ENCODE measurements at regions not wholly inside any gene's neighbourhood (a gene's known extent, or its start where the extent isn't known, plus 50 kb on each side); places are given as distances from the start of the nearest gene placed in this dataset.

- no peaks in the 10 kb centered on the region for H3K36me3 ChIP-seq (ENCODE audit: control insufficient read depth in 3 of 3, insufficient read depth in 2 of 3, low read depth in 1 of 3, low read length in 3 of 3)
- no peak for FAIRE-seq
- DNase-seq: no peak
- no peak overlapping the region for H3K27ac ChIP-seq (ENCODE audit: low read depth in 1 of 3, low read length in 2 of 3)
- H3K4me1 ChIP-seq (ENCODE audit: control insufficient read depth in 3 of 3, insufficient read depth in 2 of 3, low read depth in 1 of 3, low read length in 2 of 3): no peaks in the 10 kb centered on the region
- 69 to 86% (median 81%) methylated on average over 4 of the region's 4 CpGs for WGBS, 3 donors
- H3K27me3 ChIP-seq (ENCODE audit: control insufficient read depth in 3 of 3, insufficient read depth in 3 of 3, low read length in 3 of 3): no peaks in the 10 kb centered on the region
- no peak overlapping the region for H3K4me3 ChIP-seq (ENCODE audit: low read depth in 1 of 3, low read length in 3 of 3)
- no peaks in the 10 kb centered on the region for H3K9me3 ChIP-seq (ENCODE audit: control insufficient read depth in 2 of 2, insufficient read depth in 1 of 2, low read depth in 1 of 2, low read length in 1 of 2)
Observed at GRCh38 chr5:74152136-74152535, 488.4 kb downstream of the ENC1 start.

GRCh38 chr5:74149395-74149794 lies 491.1 kb downstream of the ENC1 start:
- FAIRE-seq: no peak
- Histone ChIP-seq H3K9me3 (ENCODE audit: control insufficient read depth in 2 of 2, insufficient read depth in 1 of 2, low read depth in 1 of 2, low read length in 1 of 2) (no peaks in the 10 kb centered on the region), H3K4me1 (ENCODE audit: control insufficient read depth in 3 of 3, insufficient read depth in 2 of 3, low read depth in 1 of 3, low read length in 2 of 3) (no peaks in the 10 kb centered on the region), H3K4me3 (ENCODE audit: low read depth in 1 of 3, low read length in 3 of 3) (no peak overlapping the region), H3K27me3 (ENCODE audit: control insufficient read depth in 3 of 3, insufficient read depth in 3 of 3, low read length in 3 of 3) (no peaks in the 10 kb centered on the region), H3K27ac (ENCODE audit: low read depth in 1 of 3, low read length in 2 of 3) (no peak overlapping the region), H3K36me3 (ENCODE audit: control insufficient read depth in 3 of 3, insufficient read depth in 2 of 3, low read depth in 1 of 3, low read length in 3 of 3) (no peaks in the 10 kb centered on the region)
- DNase-seq: no peak
- 37 to 68% (median 56%) methylated on average over 3 of the region's 3 CpGs for WGBS, 3 donors

GRCh38 chr5:74148321-74148720 lies 492.2 kb downstream of the ENC1 start:
- no peak for DNase-seq
- Histone ChIP-seq H3K27me3 (ENCODE audit: control insufficient read depth in 3 of 3, insufficient read depth in 3 of 3, low read length in 3 of 3) (no peaks in the 10 kb centered on the region), H3K4me1 (ENCODE audit: control insufficient read depth in 3 of 3, insufficient read depth in 2 of 3, low read depth in 1 of 3, low read length in 2 of 3) (no peaks in the 10 kb centered on the region), H3K36me3 (ENCODE audit: control insufficient read depth in 3 of 3, insufficient read depth in 2 of 3, low read depth in 1 of 3, low read length in 3 of 3) (no peaks in the 10 kb centered on the region), H3K27ac (ENCODE audit: low read depth in 1 of 3, low read length in 2 of 3) (no peak overlapping the region), H3K9me3 (ENCODE audit: control insufficient read depth in 2 of 2, insufficient read depth in 1 of 2, low read depth in 1 of 2, low read length in 1 of 2) (no peaks in the 10 kb centered on the region), H3K4me3 (ENCODE audit: low read depth in 1 of 3, low read length in 3 of 3) (no peak overlapping the region)
- no peak for FAIRE-seq

- Histone ChIP-seq H3K4me3 (ENCODE audit: low read depth in 1 of 3, low read length in 3 of 3) (no peak overlapping the region), H3K9me3 (ENCODE audit: control insufficient read depth in 2 of 2, insufficient read depth in 1 of 2, low read depth in 1 of 2, low read length in 1 of 2) (no peaks in the 10 kb centered on the region), H3K36me3 (ENCODE audit: control insufficient read depth in 3 of 3, insufficient read depth in 2 of 3, low read depth in 1 of 3, low read length in 3 of 3) (no peaks in the 10 kb centered on the region), H3K27me3 (ENCODE audit: control insufficient read depth in 3 of 3, insufficient read depth in 3 of 3, low read length in 3 of 3) (no peaks in the 10 kb centered on the region), H3K27ac (ENCODE audit: low read depth in 1 of 3, low read length in 2 of 3) (no peak overlapping the region), H3K4me1 (ENCODE audit: control insufficient read depth in 3 of 3, insufficient read depth in 2 of 3, low read depth in 1 of 3, low read length in 2 of 3) (no peaks in the 10 kb centered on the region)
- FAIRE-seq (no peak), DNase-seq (no peak)
- 85 to 100% (median 92%) methylated on average over 1 of the region's 1 CpG for WGBS, 3 donors
Observed at GRCh38 chr5:74146796-74147195, 493.7 kb downstream of the ENC1 start.

- no peak overlapping the region for H3K27ac ChIP-seq (ENCODE audit: low read depth in 1 of 3, low read length in 2 of 3)
- H3K4me3 ChIP-seq (ENCODE audit: low read depth in 1 of 3, low read length in 3 of 3): no peak overlapping the region
- no peak for DNase-seq
- H3K4me1 ChIP-seq (ENCODE audit: control insufficient read depth in 3 of 3, insufficient read depth in 2 of 3, low read depth in 1 of 3, low read length in 2 of 3): no peaks in the 10 kb centered on the region
- 81 to 98% (median 90%) methylated on average over 9 of the region's 9 CpGs for WGBS, 3 donors
- no peaks in the 10 kb centered on the region for H3K27me3 ChIP-seq (ENCODE audit: control insufficient read depth in 3 of 3, insufficient read depth in 3 of 3, low read length in 3 of 3)
- H3K36me3 ChIP-seq (ENCODE audit: control insufficient read depth in 3 of 3, insufficient read depth in 2 of 3, low read depth in 1 of 3, low read length in 3 of 3): no peaks in the 10 kb centered on the region
- H3K9me3 ChIP-seq (ENCODE audit: control insufficient read depth in 2 of 2, insufficient read depth in 1 of 2, low read depth in 1 of 2, low read length in 1 of 2): no peaks in the 10 kb centered on the region
- no peak for FAIRE-seq
Observed at GRCh38 chr5:74145951-74146350, 494.6 kb downstream of the ENC1 start.

- no peak for FAIRE-seq
- no peaks in the 10 kb centered on the region for H3K36me3 ChIP-seq (ENCODE audit: control insufficient read depth in 3 of 3, insufficient read depth in 2 of 3, low read depth in 1 of 3, low read length in 3 of 3)
- no peak overlapping the region for H3K4me3 ChIP-seq (ENCODE audit: low read depth in 1 of 3, low read length in 3 of 3)
- no peaks in the 10 kb centered on the region for H3K27me3 ChIP-seq (ENCODE audit: control insufficient read depth in 3 of 3, insufficient read depth in 3 of 3, low read length in 3 of 3)
- H3K9me3 ChIP-seq (ENCODE audit: control insufficient read depth in 2 of 2, insufficient read depth in 1 of 2, low read depth in 1 of 2, low read length in 1 of 2): no peaks in the 10 kb centered on the region
- 74 to 83% (median 76%) methylated on average over 16 of the region's 16 CpGs for WGBS, 3 donors
- no peak for DNase-seq
- no peak overlapping the region for H3K27ac ChIP-seq (ENCODE audit: low read depth in 1 of 3, low read length in 2 of 3)
- no peaks in the 10 kb centered on the region for H3K4me1 ChIP-seq (ENCODE audit: control insufficient read depth in 3 of 3, insufficient read depth in 2 of 3, low read depth in 1 of 3, low read length in 2 of 3)
Observed at GRCh38 chr5:74143721-74144330, 496.7 kb downstream of the ENC1 start.

GRCh38 chr5:74143151-74143550 lies 497.4 kb downstream of the ENC1 start:
- 60 to 64% (median 63%) methylated on average over 3 of the region's 3 CpGs for WGBS, 3 donors
- Histone ChIP-seq H3K9me3 (ENCODE audit: control insufficient read depth in 2 of 2, insufficient read depth in 1 of 2, low read depth in 1 of 2, low read length in 1 of 2) (no peaks in the 10 kb centered on the region), H3K27me3 (ENCODE audit: control insufficient read depth in 3 of 3, insufficient read depth in 3 of 3, low read length in 3 of 3) (no peaks in the 10 kb centered on the region), H3K27ac (ENCODE audit: low read depth in 1 of 3, low read length in 2 of 3) (no peak overlapping the region), H3K4me1 (ENCODE audit: control insufficient read depth in 3 of 3, insufficient read depth in 2 of 3, low read depth in 1 of 3, low read length in 2 of 3) (no peaks in the 10 kb centered on the region), H3K4me3 (ENCODE audit: low read depth in 1 of 3, low read length in 3 of 3) (no peak overlapping the region), H3K36me3 (ENCODE audit: control insufficient read depth in 3 of 3, insufficient read depth in 2 of 3, low read depth in 1 of 3, low read length in 3 of 3) (no peaks in the 10 kb centered on the region)
- no peak for DNase-seq
- no peak for FAIRE-seq

GRCh38 chr5:74141053-74141452 lies 499.5 kb downstream of the ENC1 start:
- no peaks in the 10 kb centered on the region for H3K27me3 ChIP-seq (ENCODE audit: control insufficient read depth in 3 of 3, insufficient read depth in 3 of 3, low read length in 3 of 3)
- FAIRE-seq: no peak
- DNase-seq: no peak
- no peak overlapping the region for H3K4me3 ChIP-seq (ENCODE audit: low read depth in 1 of 3, low read length in 3 of 3)
- WGBS, 3 donors: 84 to 94% (median 84%) methylated on average over 4 of the region's 4 CpGs
- H3K36me3 ChIP-seq (ENCODE audit: control insufficient read depth in 3 of 3, insufficient read depth in 2 of 3, low read depth in 1 of 3, low read length in 3 of 3): no peaks in the 10 kb centered on the region
- H3K9me3 ChIP-seq (ENCODE audit: control insufficient read depth in 2 of 2, insufficient read depth in 1 of 2, low read depth in 1 of 2, low read length in 1 of 2): no peaks in the 10 kb centered on the region
- H3K4me1 ChIP-seq (ENCODE audit: control insufficient read depth in 3 of 3, insufficient read depth in 2 of 3, low read depth in 1 of 3, low read length in 2 of 3): no peaks in the 10 kb centered on the region
- no peak overlapping the region for H3K27ac ChIP-seq (ENCODE audit: low read depth in 1 of 3, low read length in 2 of 3)

GRCh38 chr5:74140409-74140808 lies 500.1 kb downstream of the ENC1 start:
- DNase-seq: no peak
- Histone ChIP-seq H3K9me3 (ENCODE audit: control insufficient read depth in 2 of 2, insufficient read depth in 1 of 2, low read depth in 1 of 2, low read length in 1 of 2) (no peaks in the 10 kb centered on the region), H3K27me3 (ENCODE audit: control insufficient read depth in 3 of 3, insufficient read depth in 3 of 3, low read length in 3 of 3) (no peaks in the 10 kb centered on the region), H3K36me3 (ENCODE audit: control insufficient read depth in 3 of 3, insufficient read depth in 2 of 3, low read depth in 1 of 3, low read length in 3 of 3) (no peaks in the 10 kb centered on the region), H3K4me3 (ENCODE audit: low read depth in 1 of 3, low read length in 3 of 3) (no peak overlapping the region), H3K4me1 (ENCODE audit: control insufficient read depth in 3 of 3, insufficient read depth in 2 of 3, low read depth in 1 of 3, low read length in 2 of 3) (no peaks in the 10 kb centered on the region), H3K27ac (ENCODE audit: low read depth in 1 of 3, low read length in 2 of 3) (no peak overlapping the region)
- WGBS, 3 donors: 65 to 81% (median 76%) methylated on average over 3 of the region's 3 CpGs
- no peak for FAIRE-seq

All from small intestine (tissue), 7 donors.